MM.1S (cell line): ENCODE measurements at regions not wholly inside any gene's neighbourhood (a gene's known extent, or its start where the extent isn't known, plus 50 kb on each side); places are given as distances from the start of the nearest gene placed in this dataset.

Experiments
- DNase-seq: peaks from one replicate; pipeline ENCODE4 v3.0.0-alpha.2; 2015
- H2AFZ ChIP-seq: fragments of 300-600 bp; sonication (generic); 2 replicates; pipeline ENCODE4 v1.6.0; 2016; ENCODE audit warnings: antibody characterized with exemption, low read length
- H3F3A ChIP-seq: fragments of 300-600 bp; sonication (generic); 2 replicates; pipeline ENCODE4 v1.6.1; 2016; ENCODE audit warnings: mild to moderate bottlenecking, antibody characterized with exemption, low read length, moderate library complexity, mixed read lengths; ENCODE audit not compliant: insufficient read depth
- H3K27ac ChIP-seq: fragments of 300-600 bp; sonication (generic); 2 replicates; pipeline ENCODE4 v1.5.1; 2016; ENCODE audit warnings: mild to moderate bottlenecking, low read length
- H3K27me3 ChIP-seq: fragments of 300-600 bp; sonication (generic); replicated peaks from 2 replicates; pipeline ENCODE4 v1.6.0; 2016; ENCODE audit warnings: low read length; ENCODE audit not compliant: insufficient read depth
- H3K36me3 ChIP-seq: fragments of 300-600 bp; sonication (generic); replicated peaks from 2 replicates; pipeline ENCODE4 v1.6.1; 2016; ENCODE audit warnings: mild to moderate bottlenecking, low read length, mixed read lengths; ENCODE audit not compliant: insufficient read depth
- H3K4me1 ChIP-seq: fragments of 300-600 bp; sonication (generic); 2 replicates; pipeline ENCODE4 v1.6.1; 2016; ENCODE audit warnings: low read length, mixed read lengths
- H3K4me2 ChIP-seq: fragments of 300-600 bp; sonication (generic); 2 replicates; pipeline ENCODE4 v1.6.0; 2016; ENCODE audit warnings: low read depth, low read length
- H3K4me3 ChIP-seq: fragments of 300-600 bp; sonication (generic); 2 replicates; pipeline ENCODE4 v1.5.1; 2016; ENCODE audit warnings: low read length, mixed read lengths
- H3K79me2 ChIP-seq: fragments of 300-600 bp; sonication (generic); 2 replicates; pipeline ENCODE4 v1.6.1; 2016; ENCODE audit warnings: mixed run types, low read length, mixed read lengths
- H3K9ac ChIP-seq: fragments of 300-600 bp; sonication (generic); 2 replicates; pipeline ENCODE4 v1.6.1; 2016; ENCODE audit warnings: low read length, mixed read lengths
- H3K9me2 ChIP-seq: fragments of 300-600 bp; sonication (generic); replicated peaks from 2 replicates; pipeline ENCODE4 v1.6.1; 2016; ENCODE audit warnings: mild to moderate bottlenecking, low read length, mixed read lengths; ENCODE audit not compliant: insufficient read depth
- H3K9me3 ChIP-seq: fragments of 300-600 bp; sonication (generic); replicated peaks from 2 replicates; pipeline ENCODE4 v1.6.1; 2016; ENCODE audit warnings: mild to moderate bottlenecking, low read length, mixed read lengths; ENCODE audit not compliant: insufficient read depth
- H4K20me1 ChIP-seq: fragments of 300-600 bp; sonication (generic); 2 replicates; pipeline ENCODE4 v1.6.1; 2016; ENCODE audit warnings: mild to moderate bottlenecking, low read length, moderate library complexity, mixed read lengths; ENCODE audit not compliant: insufficient read depth
- EZH2 ChIP-seq: fragments of 300-600 bp; sonication (generic); optimal IDR thresholded peaks from 2 replicates; pipeline ENCODE3; 2017; ENCODE audit warnings: low read depth, mild to moderate bottlenecking, antibody characterized with exemption, low read length, mixed read lengths
- EZH2phosphoT487 ChIP-seq: fragments of 300-600 bp; sonication (generic); IDR thresholded peaks from 2 replicates; pipeline ENCODE4 v1.6.1; 2018; ENCODE audit warnings: antibody characterized with exemption, low read length
- TF ChIP-seq, protein P1 (sequence below): fragments of 300-600 bp; sonication (generic); IDR thresholded peaks from 2 replicates; pipeline ENCODE4 v1.5.1; 2016; ENCODE audit warnings: antibody characterized with exemption, low read length, mixed read lengths

GRCh38 chr2:174656676-174657176, 59.1 kb upstream of the WIPF1 start:
- TF ChIP-seq EZH2 (no peak), EZH2phosphoT487 (no peak)
- TF ChIP-seq, protein P1, sequence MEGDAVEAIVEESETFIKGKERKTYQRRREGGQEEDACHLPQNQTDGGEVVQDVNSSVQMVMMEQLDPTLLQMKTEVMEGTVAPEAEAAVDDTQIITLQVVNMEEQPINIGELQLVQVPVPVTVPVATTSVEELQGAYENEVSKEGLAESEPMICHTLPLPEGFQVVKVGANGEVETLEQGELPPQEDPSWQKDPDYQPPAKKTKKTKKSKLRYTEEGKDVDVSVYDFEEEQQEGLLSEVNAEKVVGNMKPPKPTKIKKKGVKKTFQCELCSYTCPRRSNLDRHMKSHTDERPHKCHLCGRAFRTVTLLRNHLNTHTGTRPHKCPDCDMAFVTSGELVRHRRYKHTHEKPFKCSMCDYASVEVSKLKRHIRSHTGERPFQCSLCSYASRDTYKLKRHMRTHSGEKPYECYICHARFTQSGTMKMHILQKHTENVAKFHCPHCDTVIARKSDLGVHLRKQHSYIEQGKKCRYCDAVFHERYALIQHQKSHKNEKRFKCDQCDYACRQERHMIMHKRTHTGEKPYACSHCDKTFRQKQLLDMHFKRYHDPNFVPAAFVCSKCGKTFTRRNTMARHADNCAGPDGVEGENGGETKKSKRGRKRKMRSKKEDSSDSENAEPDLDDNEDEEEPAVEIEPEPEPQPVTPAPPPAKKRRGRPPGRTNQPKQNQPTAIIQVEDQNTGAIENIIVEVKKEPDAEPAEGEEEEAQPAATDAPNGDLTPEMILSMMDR = no peak
- Histone ChIP-seq H3K79me2 (no peaks in the 10 kb centered on the region), H3K4me1 (no peaks in the 10 kb centered on the region), H3K9me3 (no peaks in the 10 kb centered on the region), H2AFZ (no peak overlapping the region), H3K36me3 (no peaks in the 10 kb centered on the region), H3K9me2 (no peaks in the 10 kb centered on the region), H3F3A (no peaks in the 10 kb centered on the region), H3K9ac (no peak overlapping the region), H3K4me2 (no peak overlapping the region), H4K20me1 (no peaks in the 10 kb centered on the region), H3K4me3 (no peak overlapping the region), H3K27me3 (no peaks in the 10 kb centered on the region), H3K27ac (no peak overlapping the region)
- no peak for DNase-seq

- Histone ChIP-seq H3K79me2 (no peaks in the 10 kb centered on the region), H3F3A (no peaks in the 10 kb centered on the region), H4K20me1 (no peaks in the 10 kb centered on the region), H3K9me2 (no peaks in the 10 kb centered on the region), H3K4me3 (no peak overlapping the region), H3K36me3 (no peaks in the 10 kb centered on the region), H2AFZ (no peak overlapping the region), H3K9me3 (no peaks in the 10 kb centered on the region), H3K4me2 (no peak overlapping the region), H3K4me1 (peaks cover under 1% of the 10 kb centered on the region; the same call in 1 of the 2 replicates), H3K27me3 (no peaks in the 10 kb centered on the region), H3K9ac (no peak overlapping the region), H3K27ac (no peak overlapping the region)
- TF ChIP-seq EZH2phosphoT487 (no peak), EZH2 (no peak)
- TF ChIP-seq, protein P1 = no peak
- no peak for DNase-seq
These were observed 58.4 kb upstream of the WIPF1 start for GRCh38 chr2:174656035-174656434.

GRCh38 chr2:174654419-174654941, 56.9 kb upstream of the WIPF1 start:
- TF ChIP-seq EZH2phosphoT487 (no peak), EZH2 (no peak)
- TF ChIP-seq, protein P1 = no peak
- Histone ChIP-seq H3K27ac (no peak overlapping the region), H3F3A (no peaks in the 10 kb centered on the region), H3K9me2 (no peaks in the 10 kb centered on the region), H3K4me3 (no peak overlapping the region), H3K9me3 (no peaks in the 10 kb centered on the region), H3K79me2 (no peaks in the 10 kb centered on the region), H3K9ac (no peak overlapping the region), H2AFZ (no peak overlapping the region), H3K4me2 (no peak overlapping the region), H3K27me3 (no peaks in the 10 kb centered on the region), H4K20me1 (no peaks in the 10 kb centered on the region), H3K4me1 (peaks cover 16% of the 10 kb centered on the region), H3K36me3 (no peaks in the 10 kb centered on the region)
- no peak for DNase-seq
